Colonic mucosa (tissue), 4 donors: ENCODE measurements at regions not wholly inside any gene's neighbourhood (a gene's known extent, or its start where the extent isn't known, plus 50 kb on each side); places are given as distances from the start of the nearest gene placed in this dataset.

Source experiments
- DNase-seq: peaks from one replicate; pipeline ENCODE4 v3.0.0-alpha.2; 2020
- H3K27ac ChIP-seq: fragments of 200-600 bp; one replicate; pipeline ENCODE4 v1.8.0; 2021
- H3K27me3 ChIP-seq: fragments of 200-600 bp; one replicate; pipeline ENCODE4 v1.8.0; 2021
- H3K36me3 ChIP-seq: fragments of 200-600 bp; one replicate; pipeline ENCODE4 v1.8.0; 2021
- H3K4me1 ChIP-seq: fragments of 200-600 bp; one replicate; pipeline ENCODE4 v1.8.0; 2021; ENCODE audit warnings: mild to moderate bottlenecking
- H3K4me3 ChIP-seq: fragments of 200-600 bp; one replicate; pipeline ENCODE4 v1.8.0; 2021
- H3K9ac ChIP-seq, 2 donors: one replicate each; pipeline ENCODE4 v1.7.0; 2013; ENCODE audit warnings: control low read depth in 2 of 2, low read depth in 2 of 2, low read length in 2 of 2
- H3K9me3 ChIP-seq: fragments of 200-600 bp; one replicate; pipeline ENCODE4 v1.8.0; 2021
- intact Hi-C: fragments of 100-400 bp; cut with DNase I; formaldehyde crosslinking; loops from one replicate; pipeline ENCODE4 v1.14.1; 2022
- TF ChIP-seq, protein P1 (sequence below): fragments of 200-600 bp; IDR thresholded peaks from one replicate; pipeline ENCODE4 v1.8.0; 2022; ENCODE audit warnings: antibody characterized with exemption, mild to moderate bottlenecking
- donor health status: healthy.
- donor health status: DM: no; HTN: no; CAD: no.
- donor health status: DM: no; HTN: no; CAD: no.

DNA sequence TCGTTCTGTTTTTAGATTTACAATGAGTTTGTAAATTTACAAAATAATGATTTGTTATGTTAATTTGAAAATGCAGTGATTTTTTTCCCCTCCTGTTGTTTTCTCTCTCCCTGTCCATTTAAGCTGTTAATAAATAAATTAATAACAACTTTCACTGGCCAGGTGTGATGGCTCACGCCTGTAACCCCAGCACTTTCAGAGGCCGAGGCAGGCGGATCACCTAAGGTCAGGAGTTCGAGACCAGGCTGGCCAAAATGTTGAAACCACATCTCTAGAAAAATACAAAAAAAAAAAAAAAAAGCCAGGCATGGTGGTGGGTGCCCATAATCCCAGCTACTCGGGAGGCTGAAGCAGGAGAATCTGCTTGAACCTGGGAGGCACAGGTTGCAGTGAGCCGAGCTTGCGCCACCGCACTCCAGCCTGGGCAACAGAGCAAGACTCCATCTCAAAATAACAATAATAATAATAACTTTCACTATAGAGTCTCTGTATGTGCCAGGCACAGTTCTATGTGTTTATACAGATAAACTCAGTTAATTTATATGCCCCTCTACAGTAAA lies 229.2 kb upstream of the ARGLU1 start:
- intact Hi-C loops = no loop called here
- H3K4me3 ChIP-seq = no peak overlapping the region
- no peaks in the 10 kb centered on the region for H3K4me1 ChIP-seq
- no peak for DNase-seq
- no peak overlapping the region for H3K27ac ChIP-seq
- TF ChIP-seq, protein P1, sequence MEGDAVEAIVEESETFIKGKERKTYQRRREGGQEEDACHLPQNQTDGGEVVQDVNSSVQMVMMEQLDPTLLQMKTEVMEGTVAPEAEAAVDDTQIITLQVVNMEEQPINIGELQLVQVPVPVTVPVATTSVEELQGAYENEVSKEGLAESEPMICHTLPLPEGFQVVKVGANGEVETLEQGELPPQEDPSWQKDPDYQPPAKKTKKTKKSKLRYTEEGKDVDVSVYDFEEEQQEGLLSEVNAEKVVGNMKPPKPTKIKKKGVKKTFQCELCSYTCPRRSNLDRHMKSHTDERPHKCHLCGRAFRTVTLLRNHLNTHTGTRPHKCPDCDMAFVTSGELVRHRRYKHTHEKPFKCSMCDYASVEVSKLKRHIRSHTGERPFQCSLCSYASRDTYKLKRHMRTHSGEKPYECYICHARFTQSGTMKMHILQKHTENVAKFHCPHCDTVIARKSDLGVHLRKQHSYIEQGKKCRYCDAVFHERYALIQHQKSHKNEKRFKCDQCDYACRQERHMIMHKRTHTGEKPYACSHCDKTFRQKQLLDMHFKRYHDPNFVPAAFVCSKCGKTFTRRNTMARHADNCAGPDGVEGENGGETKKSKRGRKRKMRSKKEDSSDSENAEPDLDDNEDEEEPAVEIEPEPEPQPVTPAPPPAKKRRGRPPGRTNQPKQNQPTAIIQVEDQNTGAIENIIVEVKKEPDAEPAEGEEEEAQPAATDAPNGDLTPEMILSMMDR = no peak
- no peaks in the 10 kb centered on the region for H3K9me3 ChIP-seq
- H3K27me3 ChIP-seq = no peaks in the 10 kb centered on the region
- H3K36me3 ChIP-seq = no peaks in the 10 kb centered on the region
- no peak overlapping the region for H3K9ac ChIP-seq

DNA sequence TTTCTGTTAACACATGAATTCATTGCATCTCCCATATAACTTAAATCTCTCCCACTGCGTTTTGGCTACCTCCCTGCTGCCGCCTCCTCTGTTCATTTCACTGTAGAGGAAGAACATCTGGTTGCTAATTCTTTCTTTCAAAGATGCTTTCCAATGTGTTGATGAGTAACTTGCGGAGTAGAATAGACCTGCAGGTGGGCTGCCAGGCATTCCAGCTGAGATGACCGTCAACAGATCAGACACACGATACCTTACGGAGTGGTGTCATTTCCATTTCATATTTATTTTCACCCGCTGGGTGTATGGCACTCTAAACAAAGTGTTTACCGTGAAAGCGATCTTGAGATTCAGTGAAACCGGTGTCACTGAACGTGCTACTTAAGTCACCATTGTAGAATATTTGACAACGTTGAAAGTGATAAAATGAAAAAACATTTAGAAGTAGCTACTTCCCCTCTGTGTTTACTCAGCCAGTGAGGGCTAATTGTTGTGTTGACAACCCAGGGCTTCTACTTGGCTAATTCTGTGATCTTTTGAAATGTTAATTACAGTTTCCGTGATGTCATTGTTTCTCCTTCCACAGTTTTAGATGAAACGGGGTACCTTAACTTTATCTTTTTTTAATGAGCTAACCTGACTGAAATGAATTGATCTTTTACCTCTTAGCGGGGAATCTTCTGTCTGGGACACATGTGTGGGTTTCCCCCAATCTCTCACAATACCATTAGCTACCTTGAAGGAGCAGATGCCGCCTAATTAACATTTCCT lies 228.5 kb upstream of the ARGLU1 start:
- H3K4me3 ChIP-seq = no peak overlapping the region
- H3K27me3 ChIP-seq = no peaks in the 10 kb centered on the region
- TF ChIP-seq, protein P1 = no peak
- no peak overlapping the region for H3K27ac ChIP-seq
- H3K9me3 ChIP-seq = no peaks in the 10 kb centered on the region
- DNase-seq = no peak
- no peaks in the 10 kb centered on the region for H3K36me3 ChIP-seq
- intact Hi-C loops = no loop called here
- H3K4me1 ChIP-seq = no peaks in the 10 kb centered on the region
- H3K9ac ChIP-seq = no peak overlapping the region

DNA sequence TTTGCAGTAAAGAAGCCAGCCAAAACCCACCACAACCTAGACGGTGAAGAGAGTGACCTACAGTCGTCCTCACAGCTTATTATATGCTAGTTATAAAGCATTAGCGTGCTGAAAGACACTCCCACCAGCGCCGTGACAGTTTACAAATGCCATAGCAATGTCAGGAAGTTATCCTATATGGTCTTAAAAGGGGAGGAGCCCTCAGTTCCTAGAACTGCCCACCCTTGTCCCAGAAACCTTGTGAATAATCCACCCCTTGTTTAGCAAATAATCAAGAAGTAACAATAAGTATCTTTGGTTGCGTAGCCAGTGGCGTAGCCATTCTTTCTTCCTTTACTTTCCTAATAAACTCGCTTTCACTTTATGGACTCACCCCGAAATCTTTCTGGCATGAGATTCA lies 227.9 kb upstream of the ARGLU1 start:
- Histone ChIP-seq H3K9me3 (no peaks in the 10 kb centered on the region), H3K4me1 (no peaks in the 10 kb centered on the region), H3K27ac (no peak overlapping the region), H3K27me3 (no peaks in the 10 kb centered on the region), H3K36me3 (no peaks in the 10 kb centered on the region), H3K4me3 (no peak overlapping the region), H3K9ac (no peak overlapping the region)
- TF ChIP-seq, protein P1 = no peak
- intact Hi-C loops = no loop called here
- DNase-seq = no peak

DNA sequence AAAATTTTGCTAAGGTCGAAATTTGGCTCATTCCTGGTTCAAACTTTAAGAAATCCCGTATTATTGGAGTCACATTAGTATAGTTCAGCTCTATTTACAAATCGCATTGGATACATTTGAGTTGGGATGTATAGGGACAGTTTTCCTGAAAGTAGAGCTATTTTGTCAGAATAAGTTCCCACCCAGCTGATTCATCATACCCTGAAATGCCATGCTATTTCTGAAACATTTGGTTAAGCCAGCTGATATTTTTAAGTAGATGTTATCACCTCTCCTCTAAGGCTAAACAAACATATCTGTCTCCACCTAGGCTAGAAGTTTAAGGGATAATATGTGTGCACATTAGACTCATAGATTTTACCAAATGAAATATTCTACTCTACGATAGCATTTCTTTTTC lies 226.2 kb upstream of the ARGLU1 start:
- Histone ChIP-seq H3K27ac (no peak overlapping the region), H3K27me3 (no peaks in the 10 kb centered on the region), H3K36me3 (no peaks in the 10 kb centered on the region), H3K9ac (no peak overlapping the region), H3K4me3 (no peak overlapping the region), H3K9me3 (no peaks in the 10 kb centered on the region), H3K4me1 (no peaks in the 10 kb centered on the region)
- DNase-seq = no peak
- intact Hi-C loops = no loop called here
- TF ChIP-seq, protein P1 = no peak

DNA sequence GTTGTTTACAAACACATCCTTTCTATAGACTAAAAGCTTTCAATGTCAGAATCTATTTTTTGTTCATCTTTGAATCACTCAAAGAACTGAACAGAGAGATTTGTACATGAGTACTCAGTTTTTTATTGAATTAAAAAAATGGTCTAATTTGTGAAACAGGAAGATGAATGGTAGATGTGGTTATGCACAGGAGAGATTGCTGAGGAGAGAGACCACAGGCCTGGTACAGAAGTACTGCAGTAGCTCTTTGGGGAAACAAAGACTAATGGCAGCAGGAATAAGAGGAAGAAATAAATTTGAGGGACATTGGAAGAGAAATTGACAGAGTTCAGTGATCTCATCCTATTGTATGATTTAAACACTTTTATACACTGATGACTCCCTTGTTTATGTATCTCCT lies 222.0 kb upstream of the ARGLU1 start:
- TF ChIP-seq, protein P1 = no peak
- Histone ChIP-seq H3K27me3 (no peaks in the 10 kb centered on the region), H3K4me3 (no peak overlapping the region), H3K4me1 (no peaks in the 10 kb centered on the region), H3K27ac (no peak overlapping the region), H3K9me3 (no peaks in the 10 kb centered on the region), H3K36me3 (no peaks in the 10 kb centered on the region), H3K9ac (no peak overlapping the region)
- no peak for DNase-seq
- intact Hi-C loops = no loop called here
